HEK293 (cell line): ENCODE measurements at regions not wholly inside any gene's neighbourhood (a gene's known extent, or its start where the extent isn't known, plus 50 kb on each side); places are given as distances from the start of the nearest gene placed in this dataset.

Source experiments
- CTCF ChIA-PET: fragments of 350-600 bp; formaldehyde crosslinking; extraction: SDS; loops from one replicate; lab custom pipeline; 2021; ENCODE audit warnings: antibody characterized with exemption; lab: Yijun Ruan, JAX
- POLR2A ChIA-PET: fragments of 300-600 bp; formaldehyde crosslinking; extraction: SDS; loops from one replicate; lab custom pipeline; 2020; ENCODE audit warnings: antibody characterized with exemption, inconsistent platforms; lab: Yijun Ruan, JAX
- H3K27ac ChIP-seq: fragments of 200-500 bp; sonication (Bioruptor generic); 2 replicates; pipeline ENCODE4 v1.5.1; 2014; ENCODE audit warnings: low read depth, low read length, control low read depth, inconsistent platforms; ENCODE audit errors: extremely low read depth
- H3K36me3 ChIP-seq, 2 experiments: fragments of 200-500 bp in 1 of 2; sonication (Bioruptor generic) in 1 of 2; 1 replicate in 1 of 2; 2 replicates in 1 of 2; pipeline ENCODE4 v1.5.1; 2014 to 2017; ENCODE audit warnings: inconsistent platforms in 2 of 2, low read length in 2 of 2; ENCODE audit not compliant: control insufficient read depth in 2 of 2, insufficient read depth in 1 of 2
- H3K4me1 ChIP-seq: fragments of 200-500 bp; sonication (Bioruptor generic); 2 replicates; pipeline ENCODE4 v1.5.1; 2014; ENCODE audit warnings: mild to moderate bottlenecking, low read length, inconsistent platforms; ENCODE audit not compliant: control insufficient read depth, insufficient read depth
- H3K4me3 ChIP-seq: 2 replicates; pipeline ENCODE4 v1.5.1; 2011; ENCODE audit warnings: low read depth, mild to moderate bottlenecking, control low read depth, low read length, moderate library complexity
- H3K9me3 ChIP-seq: fragments of 200-500 bp; sonication (Bioruptor generic); 2 replicates; pipeline ENCODE4 v1.5.1; 2014; ENCODE audit warnings: low read depth, low read length, inconsistent platforms; ENCODE audit not compliant: control insufficient read depth, insufficient read depth
- ELK4 ChIP-seq: IDR thresholded peaks from 2 replicates; pipeline ENCODE4 v1.6.1; 2011; ENCODE audit warnings: mild to moderate bottlenecking, low read depth, low read length, borderline replicate concordance
- KLF17 ChIP-seq: fragments of 450-650 bp; formaldehyde crosslinking; IDR thresholded peaks from 2 replicates; pipeline ENCODE4 v1.5.1; 2016; ENCODE audit warnings: missing biosample characterization, missing genetic modification characterization
- PATZ1 ChIP-seq: fragments of 450-650 bp; formaldehyde crosslinking; IDR thresholded peaks from 2 replicates; pipeline ENCODE4 v1.5.1; 2016; ENCODE audit warnings: missing biosample characterization, missing genetic modification characterization
- PRDM2 ChIP-seq: fragments of 450-650 bp; formaldehyde crosslinking; IDR thresholded peaks from 2 replicates; pipeline ENCODE4 v1.5.1; 2016; ENCODE audit warnings: missing biosample characterization, missing genetic modification characterization, borderline replicate concordance
- TCF7L2 ChIP-seq: IDR thresholded peaks from 2 replicates; pipeline ENCODE4 v1.6.1; 2011; ENCODE audit warnings: low read depth, mild to moderate bottlenecking, inconsistent platforms, low read length, moderate library complexity, borderline replicate concordance
- ZBTB26 ChIP-seq: fragments of 450-650 bp; formaldehyde crosslinking; optimal IDR thresholded peaks from 2 replicates; pipeline ENCODE3; 2016; ENCODE audit warnings: missing biosample characterization, mild to moderate bottlenecking, missing genetic modification characterization
- ZFP3 ChIP-seq: fragments of 450-650 bp; formaldehyde crosslinking; IDR thresholded peaks from 2 replicates; pipeline ENCODE4 v1.5.1; 2016; ENCODE audit warnings: low read depth, missing biosample characterization, missing genetic modification characterization
- ZNF133 ChIP-seq: fragments of 450-650 bp; formaldehyde crosslinking; IDR thresholded peaks from 2 replicates; pipeline ENCODE4 v1.5.1; 2016; ENCODE audit warnings: missing biosample characterization, missing genetic modification characterization
- ZNF155 ChIP-seq: fragments of 450-650 bp; formaldehyde crosslinking; IDR thresholded peaks from 2 replicates; pipeline ENCODE4 v1.5.1; 2016; ENCODE audit warnings: missing biosample characterization, missing genetic modification characterization
- ZNF23 ChIP-seq: fragments of 450-650 bp; formaldehyde crosslinking; IDR thresholded peaks from 2 replicates; pipeline ENCODE4 v1.5.1; 2016; ENCODE audit warnings: missing biosample characterization, missing genetic modification characterization, borderline replicate concordance
- ZNF302 ChIP-seq: fragments of 450-650 bp; formaldehyde crosslinking; IDR thresholded peaks from 2 replicates; pipeline ENCODE4 v1.5.1; 2016; ENCODE audit warnings: missing biosample characterization, missing genetic modification characterization, low read depth
- ZNF560 ChIP-seq: fragments of 450-650 bp; formaldehyde crosslinking; IDR thresholded peaks from 2 replicates; pipeline ENCODE4 v1.5.1; 2017; ENCODE audit warnings: missing biosample characterization, missing genetic modification characterization, borderline replicate concordance
- ZNF621 ChIP-seq: fragments of 450-650 bp; formaldehyde crosslinking; IDR thresholded peaks from 2 replicates; pipeline ENCODE4 v1.5.1; 2017; ENCODE audit warnings: missing biosample characterization, missing genetic modification characterization
- ZNF664 ChIP-seq: fragments of 450-650 bp; formaldehyde crosslinking; IDR thresholded peaks from 2 replicates; pipeline ENCODE4 v1.5.1; 2016; ENCODE audit warnings: missing biosample characterization, missing genetic modification characterization
- ZNF837 ChIP-seq: fragments of 450-650 bp; formaldehyde crosslinking; IDR thresholded peaks from 2 replicates; pipeline ENCODE4 v1.5.1; 2016; ENCODE audit warnings: missing biosample characterization, missing genetic modification characterization
- ZSCAN4 ChIP-seq: fragments of 450-650 bp; formaldehyde crosslinking; IDR thresholded peaks from 2 replicates; pipeline ENCODE4 v1.5.1; 2017; ENCODE audit warnings: missing biosample characterization, missing genetic modification characterization
- TF ChIP-seq, protein P1 (sequence below): fragments of 450-650 bp; formaldehyde crosslinking; IDR thresholded peaks from 2 replicates; pipeline ENCODE4 v1.5.1; 2016; ENCODE audit warnings: missing biosample characterization, missing genetic modification characterization

- Histone ChIP-seq H3K4me3 (no peak overlapping the region), H3K36me3 (no peaks in the 10 kb centered on the region), H3K9me3 (no peaks in the 10 kb centered on the region), H3K4me1 (peaks cover 3% of the 10 kb centered on the region; the same call in 1 of the 2 replicates), H3K27ac (no peak overlapping the region)
- ChIA-PET POLR2A (no interaction called here), CTCF (interaction anchor here (0.5 to 2.7 kb wide), 12 partner anchors 9 to 355 kb away, joined by 3 to 19 read pairs (median 3); no protein-coding TSS in a partner anchor)
- TF ChIP-seq ZNF155 (tag by site-specific recombination) (no peak), ZNF664 (tag by site-specific recombination) (no peak), TCF7L2 (no peak), ZNF560 (no peak), ZSCAN4 (tag by site-specific recombination) (no peak), ZNF621 (tag by site-specific recombination) (no peak), PATZ1 (no peak), ZNF23 (no peak), KLF17 (tag by site-specific recombination) (no peak), ZNF302 (tag by site-specific recombination) (no peak), PRDM2 (tag by site-specific recombination) (no peak), ZNF133 (no peak)
Observed at GRCh38 chr14:21825845-21826244, 152.2 kb upstream of the OR4E1 start.

- peaks cover 3% of the 10 kb centered on the region; the same call in 1 of the 2 replicates for H3K4me1 ChIP-seq
- ChIA-PET CTCF (interaction anchor here (0.5 to 2.7 kb wide), 24 partner anchors 9 to 709 kb away, joined by 3 to 19 read pairs (median 4); no protein-coding TSS in a partner anchor), POLR2A (no interaction called here)
- H3K9me3 ChIP-seq, result no peaks in the 10 kb centered on the region
- H3K4me3 ChIP-seq, result no peak overlapping the region
- H3K36me3 ChIP-seq, result no peaks in the 10 kb centered on the region
- H3K27ac ChIP-seq, result no peak overlapping the region
- TF ChIP-seq ZBTB26 (tag by site-specific recombination) (no peak), ZFP3 (tag by site-specific recombination) (no peak), ZNF837 (tag by site-specific recombination) (no peak), ELK4 (no peak)
- TF ChIP-seq, protein P1, sequence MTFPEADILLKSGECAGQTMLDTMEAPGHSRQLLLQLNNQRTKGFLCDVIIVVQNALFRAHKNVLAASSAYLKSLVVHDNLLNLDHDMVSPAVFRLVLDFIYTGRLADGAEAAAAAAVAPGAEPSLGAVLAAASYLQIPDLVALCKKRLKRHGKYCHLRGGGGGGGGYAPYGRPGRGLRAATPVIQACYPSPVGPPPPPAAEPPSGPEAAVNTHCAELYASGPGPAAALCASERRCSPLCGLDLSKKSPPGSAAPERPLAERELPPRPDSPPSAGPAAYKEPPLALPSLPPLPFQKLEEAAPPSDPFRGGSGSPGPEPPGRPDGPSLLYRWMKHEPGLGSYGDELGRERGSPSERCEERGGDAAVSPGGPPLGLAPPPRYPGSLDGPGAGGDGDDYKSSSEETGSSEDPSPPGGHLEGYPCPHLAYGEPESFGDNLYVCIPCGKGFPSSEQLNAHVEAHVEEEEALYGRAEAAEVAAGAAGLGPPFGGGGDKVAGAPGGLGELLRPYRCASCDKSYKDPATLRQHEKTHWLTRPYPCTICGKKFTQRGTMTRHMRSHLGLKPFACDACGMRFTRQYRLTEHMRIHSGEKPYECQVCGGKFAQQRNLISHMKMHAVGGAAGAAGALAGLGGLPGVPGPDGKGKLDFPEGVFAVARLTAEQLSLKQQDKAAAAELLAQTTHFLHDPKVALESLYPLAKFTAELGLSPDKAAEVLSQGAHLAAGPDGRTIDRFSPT (tag by site-specific recombination), result no peak
Observed at GRCh38 chr14:21825149-21825743, 151.6 kb upstream of the OR4E1 start.
